HG03354 (cell line): ENCODE measurements at regions not wholly inside any gene's neighbourhood (a gene's known extent, or its start where the extent isn't known, plus 50 kb on each side); places are given as distances from the start of the nearest gene placed in this dataset.
A peak's percentile ranks its signal among the peaks of the same experiment; 100 is the strongest.

Source experiments
- ATAC-seq: cut with Tn5 transposase; IDR thresholded peaks from one replicate; pipeline ENCODE4 v1.9.1; 2021; ENCODE audit warnings: mild to moderate bottlenecking; ENCODE audit not compliant: unreplicated experiment, poor library complexity, severe bottlenecking

DNA sequence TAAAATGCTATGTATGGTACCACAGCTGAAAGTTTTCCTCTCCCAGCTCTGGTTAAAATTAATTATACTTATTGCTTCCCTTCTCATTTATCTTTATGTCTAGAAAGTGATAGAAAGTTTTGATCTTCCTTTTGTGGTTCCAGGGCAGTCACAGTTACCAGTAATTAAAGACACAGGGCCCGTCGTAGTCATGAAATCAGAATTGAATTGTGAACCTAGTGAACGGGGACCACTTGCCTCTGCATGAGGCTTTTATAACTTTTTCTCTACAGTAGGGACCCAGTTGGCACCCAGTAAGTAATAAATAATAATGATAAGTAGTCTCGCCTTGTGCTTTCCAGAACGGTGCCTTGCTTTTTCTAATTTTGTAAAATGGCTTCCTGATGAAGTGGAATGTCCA lies 231.7 kb upstream of the SATB1 start:
- no peak for ATAC-seq

DNA sequence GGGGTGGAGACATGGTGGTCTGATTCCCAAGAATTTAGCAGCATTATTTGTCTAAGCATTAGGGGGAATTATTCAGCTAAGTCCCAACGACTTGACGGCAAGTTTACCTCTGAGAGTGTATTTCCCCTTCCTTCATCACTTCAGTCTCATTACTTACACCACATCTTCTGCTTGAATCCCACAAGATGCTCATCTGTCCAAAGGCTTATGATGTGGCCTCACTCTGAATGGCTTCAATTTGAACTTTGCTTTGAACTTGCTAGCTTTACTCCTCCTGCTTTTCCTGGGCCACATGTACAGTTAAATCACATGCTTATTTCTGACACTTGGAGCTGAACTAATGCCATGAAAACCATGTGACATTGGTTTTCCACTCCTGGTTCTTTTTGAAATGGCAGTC lies 231.3 kb upstream of the SATB1 start:
- ATAC-seq: no peak

DNA sequence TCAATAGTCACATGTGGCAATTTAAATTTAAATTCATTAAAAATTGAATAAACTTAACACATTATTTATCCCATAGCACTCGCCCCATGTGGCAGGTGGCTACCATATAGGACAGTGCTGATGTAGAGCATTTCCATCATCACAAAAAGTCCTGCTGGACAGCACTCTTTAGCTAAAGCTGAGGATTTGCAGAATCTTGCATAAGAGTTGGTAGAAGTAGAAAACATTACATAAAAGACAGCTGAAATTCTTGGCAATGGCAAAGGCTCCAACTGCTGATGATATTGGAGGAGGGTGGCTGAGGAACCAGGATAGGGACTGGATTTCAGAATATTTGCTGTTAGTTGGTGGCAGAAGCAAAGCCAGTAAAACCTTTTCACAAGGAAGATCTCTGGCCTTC lies 230.7 kb upstream of the SATB1 start:
- no peak for ATAC-seq

DNA sequence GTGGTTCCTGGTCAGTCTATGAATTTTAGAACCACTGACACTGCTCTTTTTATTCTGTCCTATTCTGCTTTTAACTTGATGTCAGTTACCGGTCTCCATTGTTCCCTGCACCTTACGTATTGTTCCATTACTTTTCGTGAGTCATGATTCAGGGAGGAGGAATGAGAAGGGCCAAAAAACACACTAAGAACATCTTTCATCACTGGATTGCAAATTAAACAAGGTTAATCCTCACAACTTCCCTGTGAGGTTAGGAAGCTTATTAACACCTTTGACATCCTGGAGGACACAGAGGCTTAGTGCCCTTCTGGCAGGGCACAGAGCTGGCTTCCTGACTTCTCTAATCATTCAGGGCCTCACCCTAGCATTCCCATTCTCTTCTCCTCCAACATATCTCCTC lies 227.6 kb upstream of the SATB1 start:
- no peak for ATAC-seq

DNA sequence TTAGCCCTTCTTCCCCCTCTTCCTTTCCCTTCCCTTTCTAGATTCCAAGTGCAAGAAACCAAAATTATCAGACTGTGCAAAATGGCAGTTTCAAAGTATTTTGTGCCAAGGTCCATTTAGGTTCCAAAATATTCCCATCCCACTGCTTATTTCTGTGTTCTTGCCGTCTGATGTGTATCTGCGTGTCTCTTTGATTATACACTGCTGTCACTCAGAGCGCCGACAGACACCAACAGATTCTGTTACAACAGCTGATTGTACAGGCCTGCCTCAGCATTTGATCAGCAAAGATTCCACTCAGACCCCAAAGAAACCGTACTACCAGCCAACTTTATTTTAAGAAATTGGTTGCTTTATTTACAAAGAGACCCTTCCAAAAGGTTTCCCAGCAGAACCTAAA lies 225.6 kb upstream of the SATB1 start:
- no peak for ATAC-seq

DNA sequence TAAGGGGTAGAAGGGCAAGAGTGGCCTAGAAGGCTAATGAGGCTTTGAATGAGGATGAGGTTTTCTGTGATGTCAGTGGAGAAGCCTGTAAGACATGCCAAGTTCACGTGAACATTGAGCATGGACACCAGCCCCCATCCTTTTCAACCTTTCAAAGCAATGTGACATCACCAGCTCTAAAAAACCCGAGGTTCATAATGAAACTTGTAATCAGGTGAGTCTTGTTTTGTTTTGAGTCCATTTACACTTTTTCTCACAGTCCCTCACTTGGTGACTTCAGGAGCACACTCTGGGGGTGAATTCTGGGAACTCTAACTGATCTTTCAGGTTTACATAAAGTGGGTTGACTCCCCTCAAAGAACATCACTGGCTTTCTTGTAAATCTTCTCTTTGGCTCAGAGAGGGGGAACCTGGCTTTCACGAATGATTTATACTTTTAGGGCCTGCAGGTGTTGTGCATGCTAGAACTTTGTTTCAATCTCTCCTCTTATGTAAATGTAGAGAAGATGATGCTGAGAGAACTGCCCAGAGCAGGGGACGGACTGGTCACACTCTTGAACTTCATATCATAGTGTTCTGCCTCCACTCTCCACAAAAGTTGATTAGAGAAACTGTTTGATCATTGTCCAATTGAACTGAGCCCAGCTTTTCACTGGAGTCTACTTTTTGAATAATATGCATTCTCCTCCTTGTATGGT lies 224.7 kb upstream of the SATB1 start:
- ATAC-seq: peak; percentile 88

DNA sequence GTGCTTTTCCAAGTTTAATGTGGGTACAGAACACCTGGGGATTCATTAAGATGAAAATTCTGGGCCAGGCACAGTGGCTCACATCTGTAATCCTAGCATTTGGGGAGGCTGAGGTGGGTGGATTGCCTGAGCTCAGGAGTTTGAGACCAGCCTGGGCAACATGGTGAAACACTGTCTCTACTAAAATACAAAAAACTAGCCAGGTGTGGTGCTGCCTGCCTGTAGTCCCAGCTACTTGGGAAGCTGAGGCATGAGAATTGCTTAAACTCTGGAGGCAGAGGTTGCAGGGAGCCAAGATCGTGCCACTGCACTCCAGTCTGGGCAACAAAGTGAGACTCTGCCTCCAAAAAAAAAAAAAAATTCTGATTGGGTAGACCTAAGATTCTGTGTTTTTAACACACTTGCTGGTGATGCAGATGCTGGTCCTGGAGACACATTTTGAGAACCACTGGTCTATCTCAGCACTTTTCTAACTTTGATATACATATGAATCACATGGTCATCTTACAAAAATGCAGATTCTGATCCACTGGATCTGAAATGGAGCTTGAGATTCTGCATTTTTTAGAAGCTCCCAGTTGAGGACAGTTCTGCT lies 223.8 kb upstream of the SATB1 start:
- no peak for ATAC-seq

DNA sequence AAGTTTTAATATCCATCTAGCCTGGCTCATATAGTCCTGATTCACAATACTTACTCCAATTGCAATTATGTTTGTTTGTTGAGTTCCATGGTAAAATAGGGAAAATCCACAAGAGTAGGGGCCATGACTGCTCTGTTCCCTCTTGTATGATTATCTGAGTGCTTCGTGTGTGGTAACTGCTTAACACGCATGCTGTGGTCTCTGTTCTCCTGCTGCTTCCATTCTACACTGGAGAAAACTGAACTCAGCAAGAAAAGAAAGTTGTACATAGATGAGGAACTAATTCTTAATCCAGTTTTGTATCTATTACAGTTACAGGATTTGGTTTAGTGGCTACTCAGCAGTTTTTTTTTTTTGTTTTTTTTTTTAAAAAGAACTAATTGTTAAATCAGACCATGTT lies 223.0 kb upstream of the SATB1 start:
- ATAC-seq: no peak

DNA sequence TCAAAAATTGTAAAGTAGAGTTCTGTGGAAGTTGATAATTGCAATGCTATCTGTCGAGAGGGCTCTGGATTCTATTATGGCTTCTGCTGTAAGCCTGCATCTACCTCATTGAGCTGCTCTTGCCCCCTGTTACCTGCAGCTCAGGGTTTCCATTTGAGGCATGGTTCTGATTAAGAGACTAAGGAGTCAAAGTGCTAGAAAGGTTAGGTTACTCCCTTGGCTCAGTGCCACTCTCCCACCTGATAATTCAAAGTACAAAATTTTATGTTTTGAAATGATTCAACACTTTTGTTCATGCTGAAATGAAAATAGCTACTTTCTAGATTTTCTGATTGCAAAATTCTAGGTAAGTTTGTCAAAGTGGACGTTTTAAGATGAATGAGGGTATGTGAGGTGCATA lies 220.5 kb upstream of the SATB1 start:
- no peak for ATAC-seq

DNA sequence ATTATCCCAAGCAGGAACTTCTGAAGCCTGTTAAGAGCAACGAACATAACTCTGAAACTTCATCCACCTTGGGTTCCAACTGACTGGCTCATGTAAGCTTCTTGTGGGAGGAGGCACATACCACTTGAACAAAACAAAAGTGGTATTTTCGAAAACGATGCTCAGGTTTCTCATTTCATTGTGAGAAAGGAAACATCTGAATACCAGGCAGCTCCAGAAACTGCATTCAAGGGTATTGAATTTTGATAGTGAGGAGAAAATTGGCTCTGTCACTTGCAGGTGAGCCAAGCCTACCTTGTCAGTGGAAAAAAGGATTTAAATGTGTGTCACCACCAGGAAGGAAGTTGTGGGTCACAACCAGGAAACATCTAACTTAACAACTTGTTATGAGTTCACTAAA lies 218.1 kb upstream of the SATB1 start:
- ATAC-seq: no peak

DNA sequence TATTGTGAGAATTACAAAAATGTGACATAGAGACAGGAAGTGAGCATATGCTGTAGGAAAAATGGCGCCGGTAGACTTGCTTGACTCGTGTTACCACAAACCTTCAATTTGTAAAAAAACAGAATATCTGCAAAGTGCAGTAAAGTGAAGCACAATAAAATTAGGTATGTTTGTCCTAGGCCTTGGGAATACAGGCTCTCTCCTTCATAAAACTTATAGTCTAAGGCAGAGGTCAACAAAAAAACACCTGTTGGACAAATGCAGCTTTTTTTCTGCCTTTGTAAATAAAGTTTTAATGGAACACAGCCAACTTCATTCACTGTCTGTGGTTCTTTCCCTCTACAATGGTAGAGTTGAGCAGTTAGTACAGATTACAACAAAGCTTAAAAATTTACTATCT lies 216.8 kb upstream of the SATB1 start:
- no peak for ATAC-seq

DNA sequence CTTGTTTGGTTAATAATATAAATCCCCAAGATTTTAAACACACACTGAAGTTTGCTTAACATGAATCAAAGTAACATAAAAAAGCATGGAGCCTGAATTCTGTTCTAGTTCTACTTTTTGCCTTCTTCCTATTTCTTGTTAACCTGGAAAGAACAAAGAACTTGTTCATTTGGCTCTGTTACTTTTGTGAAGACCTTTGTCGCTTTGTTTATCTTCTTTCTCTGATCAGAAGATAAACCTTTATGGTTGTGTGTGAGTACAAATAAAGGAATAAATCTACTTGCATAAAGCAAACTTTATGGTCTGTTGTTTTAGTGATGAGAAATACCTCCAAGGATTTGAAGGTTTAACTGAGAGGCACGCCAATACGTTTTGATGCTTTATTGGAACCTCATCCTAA lies 210.1 kb upstream of the SATB1 start:
- no peak for ATAC-seq

DNA sequence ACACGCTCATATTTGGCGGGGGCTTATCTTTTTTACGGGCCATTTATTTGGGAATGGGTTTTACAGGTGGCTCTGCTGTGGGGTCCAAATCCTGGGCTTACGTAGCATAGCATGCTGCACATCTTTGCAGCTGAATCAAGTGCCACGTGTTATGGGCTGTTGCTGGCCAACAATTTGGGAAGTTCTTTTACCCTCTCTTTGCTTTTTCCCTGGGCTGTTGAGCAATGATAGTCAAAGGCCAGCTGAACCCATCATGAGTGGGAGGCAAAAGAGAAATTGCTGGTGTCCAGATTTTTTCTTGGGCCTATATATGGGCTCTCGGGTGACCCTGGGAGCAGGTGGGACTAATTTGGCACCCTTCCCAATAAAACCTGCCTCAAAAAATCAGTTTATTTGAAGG lies 209.3 kb upstream of the SATB1 start:
- no peak for ATAC-seq

DNA sequence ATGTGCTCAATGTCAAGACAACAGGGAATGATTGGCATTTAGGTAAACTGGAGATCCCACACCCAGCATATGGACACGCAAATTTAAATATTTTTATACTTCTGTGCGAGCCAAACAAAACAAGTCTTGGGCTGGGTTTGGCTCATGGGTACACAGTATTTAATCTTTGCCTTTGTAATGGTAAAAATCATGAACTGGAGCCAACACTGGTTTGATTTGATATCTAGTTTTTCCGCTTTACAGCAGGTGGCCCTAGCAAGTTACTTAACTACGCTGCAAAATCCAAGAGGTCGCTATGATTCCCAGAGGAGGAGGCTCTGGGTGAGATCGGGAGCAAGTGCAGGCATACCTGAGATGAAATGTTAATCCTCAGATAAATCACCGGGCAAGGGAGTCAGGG lies 207.9 kb upstream of the SATB1 start:
- ATAC-seq: no peak

DNA sequence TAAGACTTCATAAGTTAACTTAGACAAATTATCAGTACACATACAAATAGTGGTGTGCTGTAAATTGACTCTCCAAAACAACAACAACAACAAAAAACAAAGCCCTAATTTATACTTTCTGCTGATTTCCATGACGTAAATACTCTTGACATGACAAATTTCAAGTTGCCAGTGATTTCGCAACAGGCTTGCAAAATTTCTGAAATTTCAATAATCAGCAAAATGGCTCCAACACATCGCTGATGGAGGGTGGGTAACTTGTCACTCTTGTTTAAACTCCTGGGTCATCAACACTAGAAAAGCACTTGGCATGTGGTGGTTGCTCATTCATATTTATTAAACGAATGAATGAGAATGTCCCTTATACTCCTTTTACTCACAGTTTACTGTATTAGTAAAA lies 205.2 kb upstream of the SATB1 start:
- no peak for ATAC-seq

DNA sequence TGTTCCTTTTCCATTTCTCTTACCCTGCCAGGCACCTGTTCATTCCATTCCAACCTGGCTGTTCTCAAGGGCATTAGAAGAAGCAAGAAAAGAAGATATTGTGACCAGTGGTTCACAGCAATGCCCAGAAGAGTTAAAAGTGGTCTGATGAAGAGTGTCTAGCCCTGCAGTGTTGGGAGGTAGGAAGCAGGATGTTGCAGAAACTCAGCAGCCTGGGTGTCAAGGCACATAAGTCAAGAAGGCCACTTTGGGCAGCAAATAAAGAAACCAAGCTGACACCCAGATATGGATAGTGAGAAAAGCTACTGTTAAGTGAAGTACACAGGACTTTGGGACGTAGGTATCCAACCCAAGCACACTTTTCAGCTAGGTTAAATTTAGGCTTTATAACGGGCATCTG lies 199.9 kb upstream of the SATB1 start:
- no peak for ATAC-seq

DNA sequence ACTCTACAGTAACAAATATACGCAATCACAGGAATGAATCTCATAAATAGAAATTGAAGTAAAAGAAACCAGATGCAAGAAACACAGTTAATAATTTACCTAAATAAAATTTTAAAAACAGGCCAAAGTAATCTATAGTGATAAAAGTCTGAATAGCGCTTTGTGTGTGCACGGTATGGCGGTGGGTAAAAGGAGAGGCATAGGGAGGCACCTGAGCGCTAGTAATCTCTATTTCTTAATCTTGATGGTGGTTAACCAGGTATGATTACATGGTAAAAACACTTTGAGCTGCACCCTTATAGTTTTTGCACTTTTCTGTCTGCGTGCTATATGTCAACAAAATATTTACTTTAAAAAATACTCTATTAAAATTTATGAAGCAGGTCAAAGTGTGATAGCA lies 198.1 kb upstream of the SATB1 start:
- no peak for ATAC-seq

DNA sequence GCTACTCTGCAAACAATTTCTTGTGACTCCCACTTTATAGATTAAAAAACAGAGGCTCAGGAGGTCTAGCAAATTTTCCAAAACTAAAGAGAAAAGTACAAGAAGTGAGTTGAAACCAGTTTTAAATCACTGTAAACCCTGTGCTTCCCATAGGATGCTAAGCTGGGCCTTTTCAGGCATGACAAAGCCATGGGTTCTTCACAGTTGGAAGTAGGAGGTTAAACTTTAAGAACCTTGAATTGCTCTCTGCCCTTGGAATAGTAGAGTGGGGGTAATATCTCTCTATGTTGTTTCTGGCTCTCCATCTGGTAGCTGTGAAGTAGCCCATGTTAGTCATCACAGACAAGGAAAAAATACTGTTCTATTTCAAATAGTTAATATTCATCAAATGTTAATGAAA lies 193.6 kb upstream of the SATB1 start:
- ATAC-seq: no peak

DNA sequence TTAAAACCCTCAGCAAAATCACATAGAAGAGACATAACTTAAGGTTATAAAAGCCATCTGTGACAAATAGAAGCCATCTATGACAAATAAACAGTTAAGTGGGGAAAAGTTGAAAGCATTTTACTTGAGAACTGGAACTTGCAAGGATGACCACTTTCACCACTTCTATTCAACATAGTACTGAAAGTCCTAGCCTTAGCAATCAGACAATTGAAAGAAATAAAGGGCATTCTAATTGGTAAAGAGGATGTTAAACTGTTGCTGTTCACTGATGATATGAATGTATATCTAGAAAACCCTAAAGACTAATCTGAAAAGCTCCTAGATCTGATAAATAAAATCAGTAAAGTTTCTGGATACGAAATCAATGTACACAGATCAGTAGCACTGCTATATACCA lies 186.9 kb upstream of the SATB1 start:
- no peak for ATAC-seq

DNA sequence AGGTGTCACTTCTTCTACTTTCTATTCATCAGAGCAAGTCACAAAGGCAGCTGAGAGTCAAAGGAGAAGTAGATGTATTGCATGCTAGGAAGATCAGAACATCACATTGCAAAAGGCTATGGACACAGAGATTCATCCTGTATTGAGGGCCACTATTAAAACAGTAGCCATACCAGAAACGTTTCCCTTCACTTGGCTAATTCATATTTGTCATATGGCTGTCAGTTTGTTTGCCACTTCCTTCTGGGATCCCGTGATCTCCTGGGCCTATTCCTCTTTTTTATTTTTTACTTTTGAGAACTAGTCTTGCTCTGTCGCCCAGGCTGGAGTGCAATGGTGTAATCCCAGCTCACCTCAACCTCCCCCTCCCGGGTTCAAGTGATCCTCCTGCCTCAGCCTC lies 184.0 kb upstream of the SATB1 start:
- ATAC-seq: no peak

DNA sequence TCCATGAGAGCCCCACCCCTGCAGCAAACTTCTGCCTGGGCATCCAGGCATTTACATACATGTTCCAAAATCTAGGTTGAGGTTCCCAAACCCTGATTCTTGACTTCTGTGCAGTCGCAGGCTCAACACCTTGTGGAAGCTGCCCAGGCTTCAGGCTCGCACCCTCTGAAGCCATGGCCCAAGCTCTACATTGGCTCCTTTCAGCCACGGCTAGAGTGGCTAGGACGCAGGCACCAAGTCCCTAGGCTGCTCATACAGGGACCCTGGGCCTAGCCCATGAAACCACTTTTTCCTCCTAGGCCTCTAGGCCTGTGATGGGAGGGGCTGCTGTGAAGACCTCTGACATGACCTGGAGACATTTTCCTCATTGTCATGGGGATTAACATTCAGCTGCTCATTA lies 172.8 kb upstream of the SATB1 start:
- no peak for ATAC-seq

DNA sequence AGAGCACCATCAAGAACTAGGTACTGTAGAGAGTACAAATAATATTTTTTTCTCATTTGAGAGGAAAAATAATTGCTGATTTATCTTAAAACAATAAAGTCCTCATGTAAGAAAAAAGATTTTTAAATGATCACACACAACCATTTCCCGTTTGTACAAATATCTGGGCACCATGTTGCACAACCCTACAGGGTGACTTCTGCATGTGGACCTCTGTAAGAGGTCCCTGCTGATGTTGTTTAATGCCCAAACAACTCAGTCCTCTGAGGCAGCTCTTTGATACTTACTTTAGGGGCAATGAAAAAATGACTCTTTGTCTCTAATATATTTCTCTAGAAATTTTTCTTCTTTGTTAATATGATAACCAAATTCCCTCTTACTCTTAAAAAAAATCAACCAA lies 168.1 kb upstream of the SATB1 start:
- ATAC-seq: no peak
